GM23338 (cell line): ENCODE measurements at regions not wholly inside any gene's neighbourhood (a gene's known extent, or its start where the extent isn't known, plus 50 kb on each side); places are given as distances from the start of the nearest gene placed in this dataset.

ENCODE experiments used
- ATAC-seq: fragments of 200-7000 bp; cut with Tn5 transposase; 3 replicates; pipeline ENCODE4 v1.9.1; 2020
- DNase-seq: peaks from one replicate; pipeline ENCODE4 v3.0.0-alpha.2; 2015; ENCODE audit warnings: low spot score
- H2AFZ ChIP-seq: fragments of 200-600 bp; sonication (generic); 2 replicates; pipeline ENCODE4 v1.8.0; 2016; ENCODE audit warnings: antibody characterized with exemption, mild to moderate bottlenecking, moderate library complexity
- H3F3A ChIP-seq: fragments of 200-600 bp; sonication (generic); replicated peaks from 2 replicates; pipeline ENCODE4 v1.8.0; 2017; ENCODE audit warnings: antibody characterized with exemption, mixed run types, low read depth
- H3K27ac ChIP-seq: fragments of 200-600 bp; sonication (generic); 2 replicates; pipeline ENCODE4 v1.6.1; 2016; ENCODE audit warnings: low read depth
- H3K27me3 ChIP-seq: fragments of 200-600 bp; sonication (generic); 2 replicates; pipeline ENCODE4 v1.8.0; 2016; ENCODE audit warnings: mild to moderate bottlenecking, mixed run types, moderate library complexity; ENCODE audit not compliant: insufficient read depth
- H3K36me3 ChIP-seq: fragments of 200-600 bp; sonication (generic); 2 replicates; pipeline ENCODE4 v1.8.0; 2016; ENCODE audit warnings: mild to moderate bottlenecking; ENCODE audit not compliant: insufficient read depth
- H3K4me1 ChIP-seq: fragments of 200-600 bp; sonication (generic); 2 replicates; pipeline ENCODE4 v1.8.0; 2016; ENCODE audit warnings: mild to moderate bottlenecking, moderate library complexity; ENCODE audit not compliant: insufficient read depth
- H3K4me2 ChIP-seq: fragments of 200-600 bp; sonication (generic); 2 replicates; pipeline ENCODE4 v1.7.1; 2017; ENCODE audit warnings: mixed run types
- H3K4me3 ChIP-seq: fragments of 200-600 bp; sonication (generic); 2 replicates; pipeline ENCODE4 v1.6.1; 2016; ENCODE audit warnings: mixed run types
- H3K79me2 ChIP-seq: fragments of 200-600 bp; sonication (generic); replicated peaks from 2 replicates; pipeline ENCODE4 v1.8.0; 2017; ENCODE audit warnings: mild to moderate bottlenecking; ENCODE audit not compliant: insufficient read depth
- H3K9me2 ChIP-seq: fragments of 200-600 bp; sonication (generic); 2 replicates; pipeline ENCODE4 v1.8.0; 2017; ENCODE audit not compliant: insufficient read depth
- H4K20me1 ChIP-seq: fragments of 200-600 bp; sonication (generic); replicated peaks from 2 replicates; pipeline ENCODE4 v1.8.0; 2017; ENCODE audit warnings: mild to moderate bottlenecking; ENCODE audit not compliant: insufficient read depth
- H3K27ac Mint-ChIP-seq: 2 replicates; pipeline ENCODE4 v1.8.0; 2020; ENCODE audit warnings: inconsistent platforms, mild to moderate bottlenecking, moderate library complexity, mixed read lengths
- H3K27me3 Mint-ChIP-seq: 3 replicates; pipeline ENCODE4 v1.8.0; 2022; ENCODE audit warnings: low read depth, mild to moderate bottlenecking, moderate library complexity, mixed read lengths, inconsistent platforms; ENCODE audit not compliant: insufficient read depth, poor library complexity
- H3K36me3 Mint-ChIP-seq: 3 replicates; pipeline ENCODE4 v1.8.0; 2021; ENCODE audit warnings: low read depth, mild to moderate bottlenecking, inconsistent platforms, moderate library complexity, mixed read lengths
- H3K4me1 Mint-ChIP-seq: 3 replicates; pipeline ENCODE4 v1.8.0; 2020; ENCODE audit warnings: mild to moderate bottlenecking, inconsistent platforms, mixed read lengths
- H3K4me3 Mint-ChIP-seq: 3 replicates; pipeline ENCODE4 v1.8.0; 2021; ENCODE audit warnings: moderate library complexity, mild to moderate bottlenecking, inconsistent platforms, mixed read lengths
- H3K9me3 Mint-ChIP-seq: 3 replicates; pipeline ENCODE4 v1.8.0; 2020; ENCODE audit warnings: moderate library complexity, mild to moderate bottlenecking, inconsistent platforms, mixed read lengths
- CREB1 ChIP-seq: fragments of 250-450 bp; sonication (Bioruptor Pico); IDR thresholded peaks from 2 replicates; pipeline ENCODE4 v1.5.0; 2020; ENCODE audit warnings: low read depth, mild to moderate bottlenecking, moderate library complexity
- EZH2 ChIP-seq: fragments of 200-600 bp; sonication (generic); IDR thresholded peaks from one replicate; pipeline ENCODE4 v1.8.0; 2017; ENCODE audit warnings: antibody characterized with exemption, mild to moderate bottlenecking, low read depth; ENCODE audit not compliant: unreplicated experiment
- EZH2phosphoT487 ChIP-seq: fragments of 200-600 bp; sonication (generic); IDR thresholded peaks from one replicate; pipeline ENCODE4 v1.8.1; 2018; ENCODE audit warnings: antibody characterized with exemption; ENCODE audit not compliant: unreplicated experiment
- JUNB ChIP-seq: IDR thresholded peaks from one replicate; pipeline ENCODE4 v1.6.1; 2016; ENCODE audit warnings: antibody characterized with exemption; ENCODE audit not compliant: unreplicated experiment
- NANOG ChIP-seq: IDR thresholded peaks from 2 replicates; pipeline ENCODE4 v1.6.1; 2016; ENCODE audit warnings: antibody characterized with exemption, borderline replicate concordance
- POLR2AphosphoS5 ChIP-seq: IDR thresholded peaks from 2 replicates; pipeline ENCODE4 v1.6.1; 2016; ENCODE audit warnings: antibody characterized with exemption, low read depth
- STAT1 ChIP-seq: IDR thresholded peaks from one replicate; pipeline ENCODE4 v1.6.1; 2016; ENCODE audit warnings: antibody characterized with exemption; ENCODE audit not compliant: unreplicated experiment
- ZNF114 ChIP-seq: fragments of 250-450 bp; sonication (Bioruptor Pico); IDR thresholded peaks from 2 replicates; pipeline ENCODE4 v1.5.0; 2020; ENCODE audit warnings: mild to moderate bottlenecking, moderate library complexity
- ZNF331 ChIP-seq: fragments of 250-450 bp; sonication (Bioruptor Pico); IDR thresholded peaks from 2 replicates; pipeline ENCODE4 v1.5.0; 2020; ENCODE audit warnings: low read depth, mild to moderate bottlenecking, moderate library complexity
- TF ChIP-seq, protein P1 (sequence below): fragments of 250-450 bp; sonication (Bioruptor Pico); IDR thresholded peaks from 2 replicates; pipeline ENCODE4 v1.5.0; 2020; ENCODE audit warnings: mild to moderate bottlenecking, moderate library complexity
- TF ChIP-seq, protein P2 (sequence below): IDR thresholded peaks from 2 replicates; pipeline ENCODE4 v1.6.1; 2016; ENCODE audit warnings: antibody characterized with exemption
- TF ChIP-seq, protein P3 (sequence below), 2 experiments: fragments of 200-600 bp in 1 of 2; sonication (generic) in 1 of 2; conservative IDR thresholded peaks; 2 replicates each; pipeline versions ENCODE4 v1.5.1 to v1.6.1; 2016 to 2017; ENCODE audit warnings: antibody characterized with exemption in 2 of 2, low read depth in 2 of 2, mild to moderate bottlenecking in 2 of 2, moderate library complexity in 1 of 2
- TF ChIP-seq, protein P4 (sequence below): IDR thresholded peaks from one replicate; pipeline ENCODE4 v1.6.1; 2018; ENCODE audit warnings: antibody characterized with exemption; ENCODE audit not compliant: unreplicated experiment

DNA sequence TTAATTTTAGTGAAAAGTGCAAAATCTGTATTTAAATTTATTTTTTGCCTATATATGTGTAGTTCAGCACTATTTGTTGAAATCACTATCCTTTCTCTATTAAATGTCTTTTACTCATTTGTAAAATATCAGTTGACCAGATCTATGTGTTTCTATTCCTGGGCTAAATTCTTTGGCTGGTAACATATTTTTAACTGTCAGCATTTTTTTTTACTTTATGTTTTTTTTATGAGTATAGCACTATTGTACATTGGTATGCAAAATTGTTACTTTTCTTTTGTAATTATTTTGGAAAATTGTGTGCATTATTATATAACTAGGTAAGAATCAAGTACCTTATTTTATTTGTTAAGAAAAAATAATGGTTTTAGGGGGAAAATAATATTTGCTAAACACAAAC, 582.8 kb upstream of the ADGRB3 start:
- Histone ChIP-seq H3K4me3 (no peak overlapping the region), H3K4me2 (no peak overlapping the region), H3K4me1 (no peaks in the 10 kb centered on the region), H3K27me3 (no peaks in the 10 kb centered on the region), H3K9me2 (no peaks in the 10 kb centered on the region), H3K27ac (no peak overlapping the region), H3K79me2 (no peaks in the 10 kb centered on the region), H3F3A (no peaks in the 10 kb centered on the region), H2AFZ (no peak overlapping the region), H4K20me1 (no peaks in the 10 kb centered on the region), H3K36me3 (no peaks in the 10 kb centered on the region; the same call in 1 of the 2 replicates)
- TF ChIP-seq, protein P1, sequence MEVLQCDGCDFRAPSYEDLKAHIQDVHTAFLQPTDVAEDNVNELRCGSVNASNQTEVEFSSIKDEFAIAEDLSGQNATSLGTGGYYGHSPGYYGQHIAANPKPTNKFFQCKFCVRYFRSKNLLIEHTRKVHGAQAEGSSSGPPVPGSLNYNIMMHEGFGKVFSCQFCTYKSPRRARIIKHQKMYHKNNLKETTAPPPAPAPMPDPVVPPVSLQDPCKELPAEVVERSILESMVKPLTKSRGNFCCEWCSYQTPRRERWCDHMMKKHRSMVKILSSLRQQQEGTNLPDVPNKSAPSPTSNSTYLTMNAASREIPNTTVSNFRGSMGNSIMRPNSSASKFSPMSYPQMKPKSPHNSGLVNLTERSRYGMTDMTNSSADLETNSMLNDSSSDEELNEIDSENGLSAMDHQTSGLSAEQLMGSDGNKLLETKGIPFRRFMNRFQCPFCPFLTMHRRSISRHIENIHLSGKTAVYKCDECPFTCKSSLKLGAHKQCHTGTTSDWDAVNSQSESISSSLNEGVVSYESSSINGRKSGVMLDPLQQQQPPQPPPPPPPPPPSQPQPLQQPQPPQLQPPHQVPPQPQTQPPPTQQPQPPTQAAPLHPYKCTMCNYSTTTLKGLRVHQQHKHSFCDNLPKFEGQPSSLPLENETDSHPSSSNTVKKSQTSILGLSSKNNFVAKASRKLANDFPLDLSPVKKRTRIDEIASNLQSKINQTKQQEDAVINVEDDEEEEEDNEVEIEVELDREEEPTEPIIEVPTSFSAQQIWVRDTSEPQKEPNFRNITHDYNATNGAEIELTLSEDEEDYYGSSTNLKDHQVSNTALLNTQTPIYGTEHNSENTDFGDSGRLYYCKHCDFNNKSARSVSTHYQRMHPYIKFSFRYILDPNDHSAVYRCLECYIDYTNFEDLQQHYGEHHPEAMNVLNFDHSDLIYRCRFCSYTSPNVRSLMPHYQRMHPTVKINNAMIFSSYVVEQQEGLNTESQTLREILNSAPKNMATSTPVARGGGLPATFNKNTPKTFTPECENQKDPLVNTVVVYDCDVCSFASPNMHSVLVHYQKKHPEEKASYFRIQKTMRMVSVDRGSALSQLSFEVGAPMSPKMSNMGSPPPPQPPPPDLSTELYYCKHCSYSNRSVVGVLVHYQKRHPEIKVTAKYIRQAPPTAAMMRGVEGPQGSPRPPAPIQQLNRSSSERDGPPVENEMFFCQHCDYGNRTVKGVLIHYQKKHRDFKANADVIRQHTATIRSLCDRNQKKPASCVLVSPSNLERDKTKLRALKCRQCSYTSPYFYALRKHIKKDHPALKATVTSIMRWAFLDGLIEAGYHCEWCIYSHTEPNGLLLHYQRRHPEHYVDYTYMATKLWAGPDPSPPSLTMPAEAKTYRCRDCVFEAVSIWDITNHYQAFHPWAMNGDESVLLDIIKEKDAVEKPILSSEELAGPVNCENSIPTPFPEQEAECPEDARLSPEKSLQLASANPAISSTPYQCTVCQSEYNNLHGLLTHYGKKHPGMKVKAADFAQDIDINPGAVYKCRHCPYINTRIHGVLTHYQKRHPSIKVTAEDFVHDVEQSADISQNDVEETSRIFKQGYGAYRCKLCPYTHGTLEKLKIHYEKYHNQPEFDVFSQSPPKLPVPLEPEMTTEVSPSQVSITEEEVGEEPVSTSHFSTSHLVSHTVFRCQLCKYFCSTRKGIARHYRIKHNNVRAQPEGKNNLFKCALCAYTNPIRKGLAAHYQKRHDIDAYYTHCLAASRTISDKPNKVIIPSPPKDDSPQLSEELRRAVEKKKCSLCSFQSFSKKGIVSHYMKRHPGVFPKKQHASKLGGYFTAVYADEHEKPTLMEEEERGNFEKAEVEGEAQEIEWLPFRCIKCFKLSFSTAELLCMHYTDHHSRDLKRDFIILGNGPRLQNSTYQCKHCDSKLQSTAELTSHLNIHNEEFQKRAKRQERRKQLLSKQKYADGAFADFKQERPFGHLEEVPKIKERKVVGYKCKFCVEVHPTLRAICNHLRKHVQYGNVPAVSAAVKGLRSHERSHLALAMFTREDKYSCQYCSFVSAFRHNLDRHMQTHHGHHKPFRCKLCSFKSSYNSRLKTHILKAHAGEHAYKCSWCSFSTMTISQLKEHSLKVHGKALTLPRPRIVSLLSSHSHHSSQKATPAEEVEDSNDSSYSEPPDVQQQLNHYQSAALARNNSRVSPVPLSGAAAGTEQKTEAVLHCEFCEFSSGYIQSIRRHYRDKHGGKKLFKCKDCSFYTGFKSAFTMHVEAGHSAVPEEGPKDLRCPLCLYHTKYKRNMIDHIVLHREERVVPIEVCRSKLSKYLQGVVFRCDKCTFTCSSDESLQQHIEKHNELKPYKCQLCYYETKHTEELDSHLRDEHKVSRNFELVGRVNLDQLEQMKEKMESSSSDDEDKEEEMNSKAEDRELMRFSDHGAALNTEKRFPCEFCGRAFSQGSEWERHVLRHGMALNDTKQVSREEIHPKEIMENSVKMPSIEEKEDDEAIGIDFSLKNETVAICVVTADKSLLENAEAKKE (CRISPR knock-in tag), result no peak
- TF ChIP-seq EZH2phosphoT487 (no peak), STAT1 (no peak), ZNF331 (CRISPR knock-in tag) (no peak), POLR2AphosphoS5 (no peak), JUNB (no peak), ZNF114 (CRISPR knock-in tag) (no peak), CREB1 (CRISPR knock-in tag) (no peak), NANOG (no peak), EZH2 (no peak)
- TF ChIP-seq, protein P2, sequence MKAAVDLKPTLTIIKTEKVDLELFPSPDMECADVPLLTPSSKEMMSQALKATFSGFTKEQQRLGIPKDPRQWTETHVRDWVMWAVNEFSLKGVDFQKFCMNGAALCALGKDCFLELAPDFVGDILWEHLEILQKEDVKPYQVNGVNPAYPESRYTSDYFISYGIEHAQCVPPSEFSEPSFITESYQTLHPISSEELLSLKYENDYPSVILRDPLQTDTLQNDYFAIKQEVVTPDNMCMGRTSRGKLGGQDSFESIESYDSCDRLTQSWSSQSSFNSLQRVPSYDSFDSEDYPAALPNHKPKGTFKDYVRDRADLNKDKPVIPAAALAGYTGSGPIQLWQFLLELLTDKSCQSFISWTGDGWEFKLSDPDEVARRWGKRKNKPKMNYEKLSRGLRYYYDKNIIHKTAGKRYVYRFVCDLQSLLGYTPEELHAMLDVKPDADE, result no peak
- TF ChIP-seq, protein P3, sequence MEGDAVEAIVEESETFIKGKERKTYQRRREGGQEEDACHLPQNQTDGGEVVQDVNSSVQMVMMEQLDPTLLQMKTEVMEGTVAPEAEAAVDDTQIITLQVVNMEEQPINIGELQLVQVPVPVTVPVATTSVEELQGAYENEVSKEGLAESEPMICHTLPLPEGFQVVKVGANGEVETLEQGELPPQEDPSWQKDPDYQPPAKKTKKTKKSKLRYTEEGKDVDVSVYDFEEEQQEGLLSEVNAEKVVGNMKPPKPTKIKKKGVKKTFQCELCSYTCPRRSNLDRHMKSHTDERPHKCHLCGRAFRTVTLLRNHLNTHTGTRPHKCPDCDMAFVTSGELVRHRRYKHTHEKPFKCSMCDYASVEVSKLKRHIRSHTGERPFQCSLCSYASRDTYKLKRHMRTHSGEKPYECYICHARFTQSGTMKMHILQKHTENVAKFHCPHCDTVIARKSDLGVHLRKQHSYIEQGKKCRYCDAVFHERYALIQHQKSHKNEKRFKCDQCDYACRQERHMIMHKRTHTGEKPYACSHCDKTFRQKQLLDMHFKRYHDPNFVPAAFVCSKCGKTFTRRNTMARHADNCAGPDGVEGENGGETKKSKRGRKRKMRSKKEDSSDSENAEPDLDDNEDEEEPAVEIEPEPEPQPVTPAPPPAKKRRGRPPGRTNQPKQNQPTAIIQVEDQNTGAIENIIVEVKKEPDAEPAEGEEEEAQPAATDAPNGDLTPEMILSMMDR (conservative IDR thresholded peaks at IDR 0.05; ENCODE audit: low read depth in 2 of 2), result no peak
- TF ChIP-seq, protein P4, sequence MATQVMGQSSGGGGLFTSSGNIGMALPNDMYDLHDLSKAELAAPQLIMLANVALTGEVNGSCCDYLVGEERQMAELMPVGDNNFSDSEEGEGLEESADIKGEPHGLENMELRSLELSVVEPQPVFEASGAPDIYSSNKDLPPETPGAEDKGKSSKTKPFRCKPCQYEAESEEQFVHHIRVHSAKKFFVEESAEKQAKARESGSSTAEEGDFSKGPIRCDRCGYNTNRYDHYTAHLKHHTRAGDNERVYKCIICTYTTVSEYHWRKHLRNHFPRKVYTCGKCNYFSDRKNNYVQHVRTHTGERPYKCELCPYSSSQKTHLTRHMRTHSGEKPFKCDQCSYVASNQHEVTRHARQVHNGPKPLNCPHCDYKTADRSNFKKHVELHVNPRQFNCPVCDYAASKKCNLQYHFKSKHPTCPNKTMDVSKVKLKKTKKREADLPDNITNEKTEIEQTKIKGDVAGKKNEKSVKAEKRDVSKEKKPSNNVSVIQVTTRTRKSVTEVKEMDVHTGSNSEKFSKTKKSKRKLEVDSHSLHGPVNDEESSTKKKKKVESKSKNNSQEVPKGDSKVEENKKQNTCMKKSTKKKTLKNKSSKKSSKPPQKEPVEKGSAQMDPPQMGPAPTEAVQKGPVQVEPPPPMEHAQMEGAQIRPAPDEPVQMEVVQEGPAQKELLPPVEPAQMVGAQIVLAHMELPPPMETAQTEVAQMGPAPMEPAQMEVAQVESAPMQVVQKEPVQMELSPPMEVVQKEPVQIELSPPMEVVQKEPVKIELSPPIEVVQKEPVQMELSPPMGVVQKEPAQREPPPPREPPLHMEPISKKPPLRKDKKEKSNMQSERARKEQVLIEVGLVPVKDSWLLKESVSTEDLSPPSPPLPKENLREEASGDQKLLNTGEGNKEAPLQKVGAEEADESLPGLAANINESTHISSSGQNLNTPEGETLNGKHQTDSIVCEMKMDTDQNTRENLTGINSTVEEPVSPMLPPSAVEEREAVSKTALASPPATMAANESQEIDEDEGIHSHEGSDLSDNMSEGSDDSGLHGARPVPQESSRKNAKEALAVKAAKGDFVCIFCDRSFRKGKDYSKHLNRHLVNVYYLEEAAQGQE, result no peak
- ATAC-seq (no peak), DNase-seq (no peak)
- H3K4me3 Mint-ChIP-seq, result no peak overlapping the region
- H3K27me3 Mint-ChIP-seq, result no peaks in the 10 kb centered on the region
- H3K9me3 Mint-ChIP-seq, result peaks cover 20% of the 10 kb centered on the region
- no peaks in the 10 kb centered on the region for H3K4me1 Mint-ChIP-seq
- H3K36me3 Mint-ChIP-seq, result peaks cover 23% of the 10 kb centered on the region
- H3K27ac Mint-ChIP-seq, result no peak overlapping the region
